SHP77 (cell line): ENCODE measurements at regions not wholly inside any gene's neighbourhood (a gene's known extent, or its start where the extent isn't known, plus 50 kb on each side); places are given as distances from the start of the nearest gene placed in this dataset.

Experiments
- DNase-seq, 2 experiments: peaks; one replicate each; lab custom pipeline; 2025; lab: John Stamatoyannopoulos, UW

GRCh38 chr4:128527946-128528576, 240.4 kb upstream of the PGRMC2 start:
- DNase-seq: no peak

GRCh38 chr4:128527351-128527750, 239.7 kb upstream of the PGRMC2 start:
- DNase-seq: no peak

- DNase-seq: no peak
Observed at GRCh38 chr4:128525992-128526630, 238.5 kb upstream of the PGRMC2 start.

GRCh38 chr4:128525387-128525786, 237.8 kb upstream of the PGRMC2 start:
- no peak for DNase-seq

GRCh38 chr4:128524311-128524710, 236.7 kb upstream of the PGRMC2 start:
- DNase-seq: no peak

GRCh38 chr4:128521648-128522111, 234.1 kb upstream of the PGRMC2 start:
- no peak for DNase-seq

GRCh38 chr4:128521156-128521555, 233.5 kb upstream of the PGRMC2 start:
- DNase-seq: no peak

GRCh38 chr4:128519163-128519830, 231.7 kb upstream of the PGRMC2 start:
- peak in 1 of 2 experiments; percentile 6 for DNase-seq

GRCh38 chr4:128517739-128518510, 230.3 kb upstream of the PGRMC2 start:
- peak in 1 of 2 experiments; percentile 37 for DNase-seq

- DNase-seq: no peak
Observed at GRCh38 chr4:128517096-128517738, 229.6 kb upstream of the PGRMC2 start.

- no peak for DNase-seq
Observed at GRCh38 chr4:128516301-128516969, 228.8 kb upstream of the PGRMC2 start.

GRCh38 chr4:128513664-128514484, 226.3 kb upstream of the PGRMC2 start:
- DNase-seq: no peak

- no peak for DNase-seq
Observed at GRCh38 chr4:128512767-128513322, 225.2 kb upstream of the PGRMC2 start.

- DNase-seq: no peak
Observed at GRCh38 chr4:128512161-128512560, 224.5 kb upstream of the PGRMC2 start.

- DNase-seq: no peak
Observed at GRCh38 chr4:128510850-128511249, 223.2 kb upstream of the PGRMC2 start.

- no peak for DNase-seq
Observed at GRCh38 chr4:128502818-128503527, 215.4 kb upstream of the PGRMC2 start.

GRCh38 chr4:128501239-128501638, 213.6 kb upstream of the PGRMC2 start:
- no peak for DNase-seq

- DNase-seq: no peak
Observed at GRCh38 chr4:128488055-128488705, 200.6 kb upstream of the PGRMC2 start.

- DNase-seq: no peak
Observed at GRCh38 chr4:128484896-128485295, 197.3 kb upstream of the PGRMC2 start.
